ENCODE measurements at regions not wholly inside any gene's neighbourhood (a gene's known extent, or its start where the extent isn't known, plus 50 kb on each side); places are given as distances from the start of the nearest gene placed in this dataset.

- ATAC-seq: no peak
- 85% methylated on average over 8 of the region's 8 CpGs for WGBS
Measured at GRCh38 chr11:80844110-80844819, 1403.4 kb upstream of the TENM4 start.

GRCh38 chr11:80843266-80843974 lies 1402.6 kb upstream of the TENM4 start:
- intact Hi-C loops (cut with DNase I): no loop called here
- DNase-seq (no peak), ATAC-seq (no peak)
- H3K4me3 ChIP-seq (ENCODE audit: low read length): no peak overlapping the region
- no peaks in the 10 kb centered on the region for H3K27me3 ChIP-seq (ENCODE audit: control insufficient read depth, insufficient read depth)
- H3K27ac ChIP-seq (ENCODE audit: low read length): no peak overlapping the region
- WGBS: 86% methylated on average over 2 of the region's 2 CpGs
- no peaks in the 10 kb centered on the region for H3K4me1 ChIP-seq (ENCODE audit: control insufficient read depth, insufficient read depth, low read length)
- H3K9me3 ChIP-seq (ENCODE audit: control insufficient read depth, low read length): no peaks in the 10 kb centered on the region

More at GRCh38 chr11:80844110-80844819, 1403.4 kb upstream of the TENM4 start:
- Histone ChIP-seq H3K4me1 (ENCODE audit: control insufficient read depth, insufficient read depth, low read length) (no peaks in the 10 kb centered on the region), H3K27ac (ENCODE audit: low read length) (no peak overlapping the region), H3K4me3 (ENCODE audit: low read length) (no peak overlapping the region), H3K9me3 (ENCODE audit: control insufficient read depth, low read length) (no peaks in the 10 kb centered on the region), H3K27me3 (ENCODE audit: control insufficient read depth, insufficient read depth) (no peaks in the 10 kb centered on the region)
- intact Hi-C loops (cut with DNase I): no loop called here
- DNase-seq: no peak

GRCh38 chr11:80842246-80842645 lies 1401.4 kb upstream of the TENM4 start:
- Histone ChIP-seq H3K4me3 (ENCODE audit: low read length) (no peak overlapping the region), H3K9me3 (ENCODE audit: control insufficient read depth, low read length) (no peaks in the 10 kb centered on the region), H3K4me1 (ENCODE audit: control insufficient read depth, insufficient read depth, low read length) (no peaks in the 10 kb centered on the region), H3K27ac (ENCODE audit: low read length) (no peak overlapping the region), H3K27me3 (ENCODE audit: control insufficient read depth, insufficient read depth) (no peaks in the 10 kb centered on the region)
- no peak for DNase-seq
- intact Hi-C loops (cut with DNase I): no loop called here
- ATAC-seq: no peak

- Histone ChIP-seq H3K9me3 (ENCODE audit: control insufficient read depth, low read length) (no peaks in the 10 kb centered on the region), H3K4me3 (ENCODE audit: low read length) (no peak overlapping the region), H3K27me3 (ENCODE audit: control insufficient read depth, insufficient read depth) (no peaks in the 10 kb centered on the region), H3K4me1 (ENCODE audit: control insufficient read depth, insufficient read depth, low read length) (no peaks in the 10 kb centered on the region), H3K27ac (ENCODE audit: low read length) (no peak overlapping the region)
- DNase-seq: no peak
- WGBS: 42% methylated on average over 1 of the region's 1 CpG
- ATAC-seq: no peak
- intact Hi-C loops (cut with DNase I): no loop called here
Measured at GRCh38 chr11:80841675-80842074, 1400.8 kb upstream of the TENM4 start.

GRCh38 chr11:80838153-80838552 lies 1397.3 kb upstream of the TENM4 start:
- Histone ChIP-seq H3K27ac (ENCODE audit: low read length) (no peak overlapping the region), H3K4me3 (ENCODE audit: low read length) (no peak overlapping the region), H3K4me1 (ENCODE audit: control insufficient read depth, insufficient read depth, low read length) (no peaks in the 10 kb centered on the region), H3K9me3 (ENCODE audit: control insufficient read depth, low read length) (no peaks in the 10 kb centered on the region), H3K27me3 (ENCODE audit: control insufficient read depth, insufficient read depth) (no peaks in the 10 kb centered on the region)
- ATAC-seq: no peak
- intact Hi-C loops (cut with DNase I): no loop called here
- WGBS: 92% methylated on average over 1 of the region's 1 CpG
- DNase-seq: no peak

GRCh38 chr11:80837051-80837450 lies 1396.2 kb upstream of the TENM4 start:
- Histone ChIP-seq H3K9me3 (ENCODE audit: control insufficient read depth, low read length) (no peaks in the 10 kb centered on the region), H3K4me1 (ENCODE audit: control insufficient read depth, insufficient read depth, low read length) (no peaks in the 10 kb centered on the region), H3K27ac (ENCODE audit: low read length) (no peak overlapping the region), H3K27me3 (ENCODE audit: control insufficient read depth, insufficient read depth) (no peaks in the 10 kb centered on the region), H3K4me3 (ENCODE audit: low read length) (no peak overlapping the region)
- intact Hi-C loops (cut with DNase I): no loop called here
- ATAC-seq (no peak), DNase-seq (no peak)
- WGBS: 72% methylated on average over 1 of the region's 1 CpG

GRCh38 chr11:80831374-80831773 lies 1390.5 kb upstream of the TENM4 start:
- no peaks in the 10 kb centered on the region for H3K9me3 ChIP-seq (ENCODE audit: control insufficient read depth, low read length)
- no peak overlapping the region for H3K4me3 ChIP-seq (ENCODE audit: low read length)
- intact Hi-C loops (cut with DNase I): no loop called here
- no peaks in the 10 kb centered on the region for H3K27me3 ChIP-seq (ENCODE audit: control insufficient read depth, insufficient read depth)
- ATAC-seq: no peak
- WGBS: 93% methylated on average over 1 of the region's 1 CpG
- H3K4me1 ChIP-seq (ENCODE audit: control insufficient read depth, insufficient read depth, low read length): no peaks in the 10 kb centered on the region
- no peak for DNase-seq
- no peak overlapping the region for H3K27ac ChIP-seq (ENCODE audit: low read length)

- Histone ChIP-seq H3K27ac (ENCODE audit: low read length) (no peak overlapping the region), H3K4me3 (ENCODE audit: low read length) (no peak overlapping the region), H3K4me1 (ENCODE audit: control insufficient read depth, insufficient read depth, low read length) (no peaks in the 10 kb centered on the region), H3K9me3 (ENCODE audit: control insufficient read depth, low read length) (no peaks in the 10 kb centered on the region), H3K27me3 (ENCODE audit: control insufficient read depth, insufficient read depth) (no peaks in the 10 kb centered on the region)
- DNase-seq (no peak), ATAC-seq (no peak)
- 78% methylated on average over 3 of the region's 3 CpGs for WGBS
- intact Hi-C loops (cut with DNase I): no loop called here
Measured at GRCh38 chr11:80827781-80828180, 1387.0 kb upstream of the TENM4 start.

GRCh38 chr11:80826808-80827207 lies 1386.0 kb upstream of the TENM4 start:
- no peak overlapping the region for H3K27ac ChIP-seq (ENCODE audit: low read length)
- H3K4me1 ChIP-seq (ENCODE audit: control insufficient read depth, insufficient read depth, low read length): no peaks in the 10 kb centered on the region
- intact Hi-C loops (cut with DNase I): no loop called here
- no peak overlapping the region for H3K4me3 ChIP-seq (ENCODE audit: low read length)
- WGBS: 83% methylated on average over 2 of the region's 2 CpGs
- no peak for ATAC-seq
- DNase-seq: no peak
- H3K27me3 ChIP-seq (ENCODE audit: control insufficient read depth, insufficient read depth): no peaks in the 10 kb centered on the region
- H3K9me3 ChIP-seq (ENCODE audit: control insufficient read depth, low read length): no peaks in the 10 kb centered on the region

- Histone ChIP-seq H3K9me3 (ENCODE audit: control insufficient read depth, low read length) (no peaks in the 10 kb centered on the region), H3K4me1 (ENCODE audit: control insufficient read depth, insufficient read depth, low read length) (no peaks in the 10 kb centered on the region), H3K27me3 (ENCODE audit: control insufficient read depth, insufficient read depth) (no peaks in the 10 kb centered on the region), H3K4me3 (ENCODE audit: low read length) (no peak overlapping the region), H3K27ac (ENCODE audit: low read length) (no peak overlapping the region)
- 60% methylated on average over 7 of the region's 7 CpGs for WGBS
- no peak for DNase-seq
- ATAC-seq: no peak
- intact Hi-C loops (cut with DNase I): no loop called here
Measured at GRCh38 chr11:80822308-80822707, 1381.5 kb upstream of the TENM4 start.

GRCh38 chr11:80819271-80819670 lies 1378.4 kb upstream of the TENM4 start:
- intact Hi-C loops (cut with DNase I): no loop called here
- peaks cover 1% of the 10 kb centered on the region for H3K4me1 ChIP-seq (ENCODE audit: control insufficient read depth, insufficient read depth, low read length)
- ATAC-seq: no peak
- no peak overlapping the region for H3K4me3 ChIP-seq (ENCODE audit: low read length)
- H3K9me3 ChIP-seq (ENCODE audit: control insufficient read depth, low read length): no peaks in the 10 kb centered on the region
- H3K27me3 ChIP-seq (ENCODE audit: control insufficient read depth, insufficient read depth): no peaks in the 10 kb centered on the region
- WGBS: 93% methylated on average over 1 of the region's 1 CpG
- DNase-seq: no peak
- H3K27ac ChIP-seq (ENCODE audit: low read length): no peak overlapping the region
